DND-41 (cell line): ENCODE measurements at regions not wholly inside any gene's neighbourhood (a gene's known extent, or its start where the extent isn't known, plus 50 kb on each side); places are given as distances from the start of the nearest gene placed in this dataset.

Experiments
- ATAC-seq: fragments of 200-7000 bp; cut with Tn5 transposase; 3 replicates; pipeline ENCODE4 v1.9.1; 2021; ENCODE audit warnings: low read depth; ENCODE audit not compliant: insufficient read depth
- DNase-seq: peaks from one replicate; pipeline ENCODE4 v3.0.0-alpha.2; 2020
- H2AFZ ChIP-seq: 2 replicates; pipeline ENCODE4 v1.6.0; 2012; ENCODE audit warnings: low read depth, low read length
- H3K27ac ChIP-seq: 2 replicates; pipeline ENCODE4 v1.5.1; 2012; ENCODE audit warnings: low read length, inconsistent platforms
- H3K27me3 ChIP-seq: fragments of 200-600 bp; sonication (generic); 2 replicates; pipeline ENCODE4 v1.6.0; 2012; ENCODE audit warnings: low read length, mild to moderate bottlenecking, inconsistent platforms; ENCODE audit not compliant: insufficient read depth, poor library complexity
- H3K36me3 ChIP-seq: 2 replicates; pipeline ENCODE4 v1.5.1; 2012; ENCODE audit warnings: low read length, inconsistent platforms; ENCODE audit not compliant: insufficient read depth
- H3K4me1 ChIP-seq: 2 replicates; pipeline ENCODE4 v1.5.1; 2012; ENCODE audit warnings: mild to moderate bottlenecking, low read length; ENCODE audit not compliant: insufficient read depth
- H3K4me2 ChIP-seq: 2 replicates; pipeline ENCODE4 v1.6.0; 2012; ENCODE audit warnings: mild to moderate bottlenecking, moderate library complexity, low read length, inconsistent platforms; ENCODE audit not compliant: insufficient read depth
- H3K4me3 ChIP-seq, 2 experiments: fragments of 200-600 bp in 1 of 2; shearing (Covaris generic) in 1 of 2; 2 replicates each; pipeline ENCODE4 v1.5.1; 2012 to 2016; ENCODE audit warnings: inconsistent platforms in 2 of 2, low read length in 2 of 2, mild to moderate bottlenecking in 2 of 2, low read depth in 1 of 2, moderate library complexity in 1 of 2
- H3K79me2 ChIP-seq: 2 replicates; pipeline ENCODE4 v1.6.0; 2012; ENCODE audit warnings: low read length, inconsistent platforms; ENCODE audit not compliant: insufficient read depth
- H3K9ac ChIP-seq: 2 replicates; pipeline ENCODE4 v1.6.0; 2012; ENCODE audit warnings: low read depth, mild to moderate bottlenecking, inconsistent platforms, low read length, moderate library complexity
- H3K9me3 ChIP-seq: 2 replicates; pipeline ENCODE4 v1.5.1; 2012; ENCODE audit warnings: low read length, moderate library complexity, mild to moderate bottlenecking, inconsistent platforms; ENCODE audit not compliant: insufficient read depth, severe bottlenecking
- H4K20me1 ChIP-seq: 2 replicates; pipeline ENCODE4 v1.6.0; 2012; ENCODE audit warnings: low read length; ENCODE audit not compliant: insufficient read depth
- EZH2 ChIP-seq: IDR thresholded peaks from 3 replicates; pipeline ENCODE4 v1.6.1; 2012; ENCODE audit warnings: borderline replicate concordance, low read depth, mild to moderate bottlenecking, moderate library complexity, low read length, inconsistent platforms; ENCODE audit not compliant: severe bottlenecking
- TF ChIP-seq, protein P1 (sequence below): IDR thresholded peaks from 2 replicates; pipeline ENCODE4 v1.5.1; 2012; ENCODE audit warnings: borderline replicate concordance, low read length, moderate library complexity, mild to moderate bottlenecking; ENCODE audit not compliant: poor library complexity, severe bottlenecking; ENCODE audit errors: extremely low read depth

DNA sequence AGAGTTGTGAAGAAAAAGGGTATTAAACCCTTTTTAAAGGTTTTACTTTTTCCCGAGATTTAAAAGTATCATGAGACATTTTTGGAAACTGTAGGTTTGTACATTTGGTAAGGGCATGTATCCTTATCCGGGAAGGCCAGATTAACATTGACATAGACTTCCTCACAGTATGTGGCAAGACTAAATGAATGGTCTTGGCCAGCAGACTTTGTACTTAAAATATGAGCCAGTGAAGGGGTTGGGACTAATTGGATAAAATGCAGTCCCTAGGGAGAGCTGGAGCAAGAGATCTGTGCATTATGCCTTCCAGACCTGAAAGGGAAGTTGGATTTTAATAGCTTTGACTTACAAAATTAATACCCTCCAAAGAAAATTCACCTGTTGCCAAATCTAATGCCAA is 60.4 kb upstream of the CCN2 start:
- DNase-seq (no peak), ATAC-seq (no peak)
- H4K20me1 ChIP-seq = no peaks in the 10 kb centered on the region
- no peaks in the 10 kb centered on the region for H3K9me3 ChIP-seq
- no peak overlapping the region for H3K27ac ChIP-seq
- no peaks in the 10 kb centered on the region for H3K79me2 ChIP-seq
- H2AFZ ChIP-seq = no peak overlapping the region
- H3K4me3 ChIP-seq = no peak overlapping the region
- H3K4me2 ChIP-seq = no peak overlapping the region
- no peak for TF ChIP-seq EZH2
- TF ChIP-seq, protein P1, sequence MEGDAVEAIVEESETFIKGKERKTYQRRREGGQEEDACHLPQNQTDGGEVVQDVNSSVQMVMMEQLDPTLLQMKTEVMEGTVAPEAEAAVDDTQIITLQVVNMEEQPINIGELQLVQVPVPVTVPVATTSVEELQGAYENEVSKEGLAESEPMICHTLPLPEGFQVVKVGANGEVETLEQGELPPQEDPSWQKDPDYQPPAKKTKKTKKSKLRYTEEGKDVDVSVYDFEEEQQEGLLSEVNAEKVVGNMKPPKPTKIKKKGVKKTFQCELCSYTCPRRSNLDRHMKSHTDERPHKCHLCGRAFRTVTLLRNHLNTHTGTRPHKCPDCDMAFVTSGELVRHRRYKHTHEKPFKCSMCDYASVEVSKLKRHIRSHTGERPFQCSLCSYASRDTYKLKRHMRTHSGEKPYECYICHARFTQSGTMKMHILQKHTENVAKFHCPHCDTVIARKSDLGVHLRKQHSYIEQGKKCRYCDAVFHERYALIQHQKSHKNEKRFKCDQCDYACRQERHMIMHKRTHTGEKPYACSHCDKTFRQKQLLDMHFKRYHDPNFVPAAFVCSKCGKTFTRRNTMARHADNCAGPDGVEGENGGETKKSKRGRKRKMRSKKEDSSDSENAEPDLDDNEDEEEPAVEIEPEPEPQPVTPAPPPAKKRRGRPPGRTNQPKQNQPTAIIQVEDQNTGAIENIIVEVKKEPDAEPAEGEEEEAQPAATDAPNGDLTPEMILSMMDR = no peak
- H3K27me3 ChIP-seq = no peaks in the 10 kb centered on the region
- H3K9ac ChIP-seq = no peak overlapping the region
- H3K36me3 ChIP-seq = no peaks in the 10 kb centered on the region
- no peaks in the 10 kb centered on the region for H3K4me1 ChIP-seq

DNA sequence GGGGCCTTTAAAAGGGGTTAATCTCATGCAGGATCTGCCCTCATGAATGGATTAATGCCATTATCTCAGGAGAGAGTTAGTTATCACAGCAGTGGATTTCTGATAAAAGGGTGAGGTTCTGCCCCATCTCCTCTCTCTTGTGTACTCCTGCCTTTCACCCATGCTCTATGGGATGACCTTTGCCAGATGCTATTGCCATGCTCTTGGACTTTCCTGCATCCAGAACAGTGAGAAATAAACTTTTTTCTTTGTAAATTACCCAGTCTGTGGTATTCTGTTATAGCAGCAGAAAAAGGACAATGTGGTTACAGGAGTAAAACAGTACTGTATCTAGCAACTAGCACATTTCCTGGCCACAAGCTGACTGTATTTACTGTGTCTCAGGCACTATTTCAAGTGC is 58.0 kb upstream of the CCN2 start:
- Histone ChIP-seq H3K9ac (no peak overlapping the region), H3K4me1 (no peaks in the 10 kb centered on the region), H3K27me3 (no peaks in the 10 kb centered on the region), H3K27ac (no peak overlapping the region), H4K20me1 (no peaks in the 10 kb centered on the region), H3K36me3 (no peaks in the 10 kb centered on the region), H3K4me2 (no peak overlapping the region), H3K4me3 (no peak overlapping the region), H2AFZ (no peak overlapping the region), H3K79me2 (no peaks in the 10 kb centered on the region), H3K9me3 (no peaks in the 10 kb centered on the region)
- ATAC-seq = no peak
- TF ChIP-seq, protein P1 = no peak
- TF ChIP-seq EZH2 = no peak
- DNase-seq = no peak

DNA sequence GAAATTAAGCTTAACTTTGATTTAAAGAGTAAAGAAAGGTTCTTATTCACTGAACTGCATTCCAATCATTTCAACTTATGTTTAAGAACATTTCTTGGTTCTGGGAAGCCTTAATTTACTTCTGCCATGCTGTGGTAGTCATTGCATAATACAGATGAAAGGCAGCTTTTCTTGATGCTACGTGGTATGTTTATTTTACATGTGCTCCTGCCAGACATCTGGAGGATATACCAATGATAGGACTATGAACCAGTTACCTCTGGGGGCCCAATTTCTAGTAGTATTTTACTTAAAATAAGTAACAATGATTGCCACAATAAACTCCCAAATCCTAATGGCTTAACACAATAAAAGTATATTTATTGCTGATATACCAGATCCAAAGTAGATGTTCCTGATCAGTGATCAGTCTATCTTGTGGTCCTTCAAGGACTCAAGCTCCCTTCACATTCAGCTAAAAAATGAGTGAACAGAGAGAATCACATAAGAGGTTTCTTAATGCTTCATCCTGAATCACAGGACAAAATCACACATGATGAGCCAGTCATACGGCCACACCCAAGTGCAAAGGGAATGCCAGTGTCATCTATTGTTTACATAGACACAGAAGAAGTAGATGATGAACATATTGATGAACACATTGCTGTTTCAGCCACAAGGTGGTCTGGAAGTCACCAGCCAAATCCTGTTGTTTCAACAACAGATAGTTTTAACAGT is 56.5 kb upstream of the CCN2 start:
- ATAC-seq (no peak), DNase-seq (no peak)
- H3K4me1 ChIP-seq = no peaks in the 10 kb centered on the region
- no peaks in the 10 kb centered on the region for H3K9me3 ChIP-seq
- H3K9ac ChIP-seq = no peak overlapping the region
- no peaks in the 10 kb centered on the region for H3K27me3 ChIP-seq
- H3K79me2 ChIP-seq = no peaks in the 10 kb centered on the region
- H2AFZ ChIP-seq = no peak overlapping the region
- no peak overlapping the region for H3K27ac ChIP-seq
- H3K36me3 ChIP-seq = no peaks in the 10 kb centered on the region
- TF ChIP-seq, protein P1 = no peak
- TF ChIP-seq EZH2 = no peak
- H4K20me1 ChIP-seq = no peaks in the 10 kb centered on the region
- no peak overlapping the region for H3K4me2 ChIP-seq
- H3K4me3 ChIP-seq = no peak overlapping the region
